Esophagus squamous epithelium (tissue), 4 donors: ENCODE measurements at regions not wholly inside any gene's neighbourhood (a gene's known extent, or its start where the extent isn't known, plus 50 kb on each side); places are given as distances from the start of the nearest gene placed in this dataset.

Source experiments
- POLR2A ChIP-seq, 4 donors: fragments of 450-650 bp; IDR thresholded peaks; one replicate each; pipeline ENCODE4 v1.6.1; 2017; ENCODE audit warnings: antibody characterized with exemption in 4 of 4, mild to moderate bottlenecking in 4 of 4, moderate library complexity in 3 of 4
- TF ChIP-seq, protein P1 (sequence below), 6 experiments: fragments of 450-650 bp in 4 of 6; fragments of 200-600 bp in 2 of 6; sonication (generic) in 2 of 6; IDR thresholded peaks; one replicate each; pipeline ENCODE4 v1.5.1; 2016 to 2019; ENCODE audit warnings: antibody characterized with exemption in 6 of 6, mild to moderate bottlenecking in 4 of 6, moderate library complexity in 4 of 6

DNA sequence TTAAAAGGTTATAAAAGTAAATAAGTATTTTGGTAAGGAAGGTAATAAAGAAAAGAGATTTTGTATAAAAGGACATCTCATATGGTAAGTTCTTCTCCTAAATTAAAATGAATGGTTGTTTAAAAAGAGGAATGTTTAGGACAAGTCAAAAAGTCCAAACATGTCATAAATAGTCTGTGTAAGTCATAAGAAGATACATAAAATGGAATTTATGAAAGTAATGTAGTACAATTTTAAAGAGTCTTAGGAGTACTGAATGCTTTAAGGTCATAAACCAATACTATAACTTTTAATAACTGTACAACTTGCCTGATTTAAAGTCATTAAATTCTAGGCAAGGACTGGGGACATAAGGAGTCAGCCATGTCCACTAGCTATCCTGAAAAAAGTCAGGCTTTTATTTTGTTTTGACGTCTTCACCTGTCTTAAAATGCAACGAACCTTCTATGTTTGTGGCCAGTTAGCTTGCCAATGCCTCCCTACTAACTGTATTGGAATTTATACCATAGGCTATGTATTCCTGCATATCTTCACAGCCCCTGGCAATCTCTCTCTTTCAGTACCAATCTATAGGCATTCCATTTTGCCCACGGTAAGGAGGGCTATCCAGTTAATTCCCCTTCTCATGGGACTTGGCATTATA is 312.3 kb upstream of the LRRTM4 start:
- TF ChIP-seq, protein P1, sequence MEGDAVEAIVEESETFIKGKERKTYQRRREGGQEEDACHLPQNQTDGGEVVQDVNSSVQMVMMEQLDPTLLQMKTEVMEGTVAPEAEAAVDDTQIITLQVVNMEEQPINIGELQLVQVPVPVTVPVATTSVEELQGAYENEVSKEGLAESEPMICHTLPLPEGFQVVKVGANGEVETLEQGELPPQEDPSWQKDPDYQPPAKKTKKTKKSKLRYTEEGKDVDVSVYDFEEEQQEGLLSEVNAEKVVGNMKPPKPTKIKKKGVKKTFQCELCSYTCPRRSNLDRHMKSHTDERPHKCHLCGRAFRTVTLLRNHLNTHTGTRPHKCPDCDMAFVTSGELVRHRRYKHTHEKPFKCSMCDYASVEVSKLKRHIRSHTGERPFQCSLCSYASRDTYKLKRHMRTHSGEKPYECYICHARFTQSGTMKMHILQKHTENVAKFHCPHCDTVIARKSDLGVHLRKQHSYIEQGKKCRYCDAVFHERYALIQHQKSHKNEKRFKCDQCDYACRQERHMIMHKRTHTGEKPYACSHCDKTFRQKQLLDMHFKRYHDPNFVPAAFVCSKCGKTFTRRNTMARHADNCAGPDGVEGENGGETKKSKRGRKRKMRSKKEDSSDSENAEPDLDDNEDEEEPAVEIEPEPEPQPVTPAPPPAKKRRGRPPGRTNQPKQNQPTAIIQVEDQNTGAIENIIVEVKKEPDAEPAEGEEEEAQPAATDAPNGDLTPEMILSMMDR (IDR thresholded peaks at IDR 0.05), result no peak
- TF ChIP-seq POLR2A (IDR thresholded peaks at IDR 0.05), result no peak
